GM18498 (cell line): ENCODE measurements at regions not wholly inside any gene's neighbourhood (a gene's known extent, or its start where the extent isn't known, plus 50 kb on each side); places are given as distances from the start of the nearest gene placed in this dataset.
"Not testable (repeated sequence)": the region's sequence is repeated elsewhere in the genome, so short reads cannot be mapped to it uniquely, and the experiment has no call there.

Experiments
- ATAC-seq: cut with Tn5 transposase; IDR thresholded peaks from one replicate; pipeline ENCODE4 v1.9.1; 2021; ENCODE audit warnings: mild to moderate bottlenecking, moderate library complexity; ENCODE audit not compliant: unreplicated experiment

GRCh38 chr16:48059190-48059589, 96.6 kb downstream of the ABCC12 start:
- not testable (repeated sequence) for ATAC-seq

GRCh38 chr16:48057048-48057447, 98.7 kb downstream of the ABCC12 start:
- no peak for ATAC-seq

- peak; percentile 83 for ATAC-seq
Observed at GRCh38 chr16:48054881-48055601, 100.8 kb downstream of the ABCC12 start.

GRCh38 chr16:48053418-48053745, 102.4 kb downstream of the ABCC12 start:
- no peak for ATAC-seq

GRCh38 chr16:48052731-48053417, 102.9 kb downstream of the ABCC12 start:
- ATAC-seq = no peak

- no peak for ATAC-seq
Observed at GRCh38 chr16:48050871-48051270, 104.9 kb downstream of the ABCC12 start.

GRCh38 chr16:48049847-48050246, 105.9 kb downstream of the ABCC12 start:
- no peak for ATAC-seq

GRCh38 chr16:48047720-48048119, 108.1 kb downstream of the ABCC12 start:
- ATAC-seq = no peak

- no peak for ATAC-seq
Observed at GRCh38 chr16:48047241-48047640, 108.6 kb downstream of the ABCC12 start.

GRCh38 chr16:48044117-48044516, 111.7 kb downstream of the ABCC12 start:
- ATAC-seq = no peak

- ATAC-seq = no peak
Observed at GRCh38 chr16:48041981-48042421, 113.8 kb downstream of the ABCC12 start.

- ATAC-seq = no peak
Observed at GRCh38 chr16:48035142-48035541, 120.7 kb downstream of the ABCC12 start.

- no peak for ATAC-seq
Observed at GRCh38 chr16:48030926-48031325, 124.9 kb downstream of the ABCC12 start.

GRCh38 chr16:48029768-48030167, 126.0 kb downstream of the ABCC12 start:
- ATAC-seq = no peak

GRCh38 chr16:48025359-48025758, 130.4 kb downstream of the ABCC12 start:
- no peak for ATAC-seq

- ATAC-seq = no peak
Observed at GRCh38 chr16:48024042-48024441, 131.8 kb downstream of the ABCC12 start.

- ATAC-seq = no peak
Observed at GRCh38 chr16:48022496-48022895, 133.3 kb downstream of the ABCC12 start.

- ATAC-seq = not testable (repeated sequence)
Observed at GRCh38 chr16:48020617-48021016, 135.2 kb downstream of the ABCC12 start.

- ATAC-seq = no peak
Observed at GRCh38 chr16:48014349-48015135, 141.3 kb downstream of the ABCC12 start.

- no peak for ATAC-seq
Observed at GRCh38 chr16:48013491-48013901, 142.3 kb downstream of the ABCC12 start.

GRCh38 chr16:48011878-48012658, 143.7 kb downstream of the ABCC12 start:
- ATAC-seq = no peak
